Tibial artery (tissue), 4 donors: ENCODE measurements at regions not wholly inside any gene's neighbourhood (a gene's known extent, or its start where the extent isn't known, plus 50 kb on each side); places are given as distances from the start of the nearest gene placed in this dataset.

Experiments
- DNase-seq, 2 donors: peaks; one replicate each; pipeline ENCODE4 v3.0.0-alpha.2; 2019
- H3K27ac ChIP-seq, 2 donors: fragments of 200-600 bp; sonication (generic) in 1 of 2; 1 replicate in 1 of 2; 2 replicates in 1 of 2; pipeline ENCODE4 v1.5.1; 2018 to 2019; ENCODE audit warnings: mild to moderate bottlenecking in 1 of 2
- H3K27me3 ChIP-seq, 2 donors: fragments of 200-600 bp; sonication (generic) in 1 of 2; one replicate each; pipeline versions ENCODE4 v1.5.1 to v1.6.0; 2016 to 2019
- H3K36me3 ChIP-seq, 3 donors: fragments of 200-600 bp; sonication (generic) in 2 of 3; one replicate each; pipeline ENCODE4 v1.5.1; 2016 to 2019; ENCODE audit warnings: mild to moderate bottlenecking in 2 of 3
- H3K4me1 ChIP-seq, 4 donors: fragments of 200-600 bp; sonication (generic) in 2 of 4; 1 replicate in 3 of 4; 2 replicates in 1 of 4; pipeline ENCODE4 v1.5.1; 2016 to 2019
- H3K4me3 ChIP-seq, 2 donors: fragments of 200-600 bp; sonication (generic) in 1 of 2; 1 replicate in 1 of 2; 2 replicates in 1 of 2; pipeline ENCODE4 v1.5.1; 2018 to 2019; ENCODE audit warnings: mild to moderate bottlenecking in 2 of 2
- H3K9me3 ChIP-seq, 3 donors: fragments of 200-600 bp; sonication (generic) in 1 of 3; one replicate each; pipeline ENCODE4 v1.5.1; 2016 to 2019
- CTCF ChIP-seq, 2 experiments: fragments of 200-600 bp in 1 of 2; fragments of 450-650 bp in 1 of 2; IDR thresholded peaks; one replicate each; pipeline ENCODE4 v1.5.1; 2017 to 2019; ENCODE audit warnings: antibody characterized with exemption in 2 of 2, mild to moderate bottlenecking in 1 of 2, moderate library complexity in 1 of 2
- intact Hi-C: fragments of 100-400 bp; cut with DNase I; formaldehyde crosslinking; loops from one replicate; pipeline ENCODE4 v1.15.0; 2023; ENCODE audit warnings: low total_unique reads

- Histone ChIP-seq H3K27me3 (no peaks in the 10 kb centered on the region), H3K4me1 (no peaks in the 10 kb centered on the region), H3K4me3 (no peak overlapping the region), H3K36me3 (no peaks in the 10 kb centered on the region), H3K27ac (no peak overlapping the region), H3K9me3 (no peaks in the 10 kb centered on the region)
- TF ChIP-seq CTCF (IDR thresholded peaks at IDR 0.05) = no peak
- intact Hi-C loops = no loop called here
- no peak for DNase-seq
These were observed 370.7 kb upstream of the CYRIA start for GRCh38 chr2:17036361-17036760.

GRCh38 chr2:17035010-17035409, 369.4 kb upstream of the CYRIA start:
- no peak for DNase-seq
- no peaks in the 10 kb centered on the region for H3K27me3 ChIP-seq
- no peaks in the 10 kb centered on the region for H3K4me1 ChIP-seq
- no peak for TF ChIP-seq CTCF (IDR thresholded peaks at IDR 0.05)
- no peak overlapping the region for H3K27ac ChIP-seq
- H3K4me3 ChIP-seq = no peak overlapping the region
- intact Hi-C loops = no loop called here
- H3K36me3 ChIP-seq = no peaks in the 10 kb centered on the region
- H3K9me3 ChIP-seq = no peaks in the 10 kb centered on the region

- Histone ChIP-seq H3K4me1 (no peaks in the 10 kb centered on the region), H3K36me3 (no peaks in the 10 kb centered on the region), H3K27ac (no peak overlapping the region), H3K4me3 (no peak overlapping the region), H3K9me3 (no peaks in the 10 kb centered on the region), H3K27me3 (no peaks in the 10 kb centered on the region)
- intact Hi-C loops = no loop called here
- TF ChIP-seq CTCF (IDR thresholded peaks at IDR 0.05) = no peak
- DNase-seq = no peak
These were observed 364.4 kb upstream of the CYRIA start for GRCh38 chr2:17030047-17030446.

GRCh38 chr2:17012297-17012696, 346.7 kb upstream of the CYRIA start:
- H3K4me3 ChIP-seq = no peak overlapping the region
- no peaks in the 10 kb centered on the region for H3K9me3 ChIP-seq
- intact Hi-C loops = no loop called here
- H3K27ac ChIP-seq = no peak overlapping the region
- DNase-seq = no peak
- H3K27me3 ChIP-seq = no peaks in the 10 kb centered on the region
- TF ChIP-seq CTCF (IDR thresholded peaks at IDR 0.05) = no peak
- no peaks in the 10 kb centered on the region for H3K36me3 ChIP-seq
- no peaks in the 10 kb centered on the region for H3K4me1 ChIP-seq

- Histone ChIP-seq H3K36me3 (no peaks in the 10 kb centered on the region), H3K4me3 (no peak overlapping the region), H3K4me1 (no peaks in the 10 kb centered on the region), H3K9me3 (no peaks in the 10 kb centered on the region), H3K27ac (no peak overlapping the region), H3K27me3 (no peaks in the 10 kb centered on the region)
- intact Hi-C loops = no loop called here
- no peak for TF ChIP-seq CTCF (IDR thresholded peaks at IDR 0.05)
- no peak for DNase-seq
These were observed 344.5 kb upstream of the CYRIA start for GRCh38 chr2:17010104-17010503.

- TF ChIP-seq CTCF (IDR thresholded peaks at IDR 0.05) = no peak
- Histone ChIP-seq H3K9me3 (peaks cover 0 to 8% (median 5%) of the 10 kb centered on the region in 3 donors), H3K36me3 (no peaks in the 10 kb centered on the region), H3K27ac (no peak overlapping the region), H3K27me3 (no peaks in the 10 kb centered on the region), H3K4me1 (no peaks in the 10 kb centered on the region), H3K4me3 (no peak overlapping the region)
- DNase-seq = no peak
- intact Hi-C loops = no loop called here
These were observed 334.5 kb upstream of the CYRIA start for GRCh38 chr2:17000184-17000482.
